ENCODE measurements at regions not wholly inside any gene's neighbourhood (a gene's known extent, or its start where the extent isn't known, plus 50 kb on each side); places are given as distances from the start of the nearest gene placed in this dataset.

DNA sequence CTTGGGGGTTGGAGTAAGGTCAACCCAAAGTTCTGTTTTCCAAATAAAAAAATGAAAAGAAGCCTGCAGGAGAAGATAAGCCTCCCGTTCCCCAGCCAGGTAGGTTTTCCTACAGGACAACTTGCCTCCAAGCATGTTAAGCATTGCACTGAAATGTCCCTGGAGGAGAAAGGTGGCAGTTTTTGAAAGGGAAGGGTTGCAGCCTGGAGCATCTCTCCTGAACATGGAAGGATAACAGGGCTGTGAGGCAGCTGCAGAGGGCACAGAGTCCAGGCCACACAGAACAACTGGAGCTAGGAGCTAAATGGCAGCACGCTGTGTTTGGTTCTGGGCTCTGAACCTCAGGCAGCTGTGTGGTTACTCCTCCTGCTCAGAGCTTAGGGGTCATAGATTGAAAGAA is 452.9 kb downstream of the TCERG1L start:
- DNase-seq: no peak

DNA sequence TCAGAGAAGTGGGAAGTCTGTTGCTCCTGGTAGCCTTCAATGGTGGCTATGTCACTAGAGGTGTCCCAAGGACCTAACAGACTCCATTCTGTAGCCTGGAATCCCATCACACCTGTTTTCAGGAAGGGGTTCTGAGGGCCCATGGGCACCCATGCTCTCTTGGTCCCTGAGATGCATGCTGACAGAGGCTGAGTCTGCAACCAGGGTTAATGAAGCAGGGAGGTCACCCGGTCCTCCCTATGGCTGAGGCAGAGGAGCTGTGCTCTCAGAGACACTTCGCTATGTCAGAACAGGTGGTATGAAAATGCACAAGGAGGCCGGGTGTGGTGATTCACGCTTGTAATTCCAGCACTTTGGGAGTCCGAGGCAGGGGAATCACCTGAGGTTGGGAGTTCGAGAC is 452.1 kb downstream of the TCERG1L start:
- DNase-seq: no peak

DNA sequence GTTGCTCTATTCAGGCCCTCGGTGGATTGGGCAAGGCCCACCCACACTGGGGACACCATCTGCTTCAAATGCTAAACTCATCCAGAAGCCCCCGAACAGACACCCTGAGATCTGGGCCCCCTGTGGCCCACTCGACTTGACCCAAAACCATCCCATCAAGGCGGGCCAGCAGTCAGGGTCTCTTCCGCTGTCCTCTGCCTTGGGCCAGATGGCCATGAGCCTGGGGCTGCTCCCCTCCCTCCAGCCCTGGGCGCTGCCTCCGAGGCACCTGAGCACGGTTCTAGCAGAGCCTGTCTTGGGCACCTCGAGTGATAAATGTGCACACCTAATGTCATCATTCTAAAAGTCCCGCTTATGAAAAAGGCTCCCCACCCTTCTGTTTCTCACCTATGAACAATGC is 449.4 kb downstream of the TCERG1L start:
- DNase-seq: no peak

DNA sequence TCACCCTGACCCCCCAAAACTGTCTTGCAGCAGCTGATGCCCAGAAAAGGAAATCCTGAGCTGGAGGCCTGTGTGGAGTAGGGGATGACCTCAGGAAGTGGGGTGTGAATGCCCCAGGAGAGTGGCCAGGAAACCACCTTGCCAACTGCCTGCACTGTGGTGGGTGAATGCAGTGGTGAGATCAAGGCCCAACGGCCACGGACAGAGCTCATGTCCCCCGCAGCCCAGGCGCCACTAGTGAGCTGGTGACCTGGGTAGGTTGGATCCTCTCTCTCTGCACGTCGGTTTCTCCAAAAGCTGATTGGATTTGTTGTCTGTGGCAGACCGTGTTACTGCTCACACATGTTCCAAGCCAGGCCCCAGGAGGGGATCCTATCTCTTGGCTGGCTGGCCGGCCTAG is 448.9 kb downstream of the TCERG1L start:
- DNase-seq: no peak

DNA sequence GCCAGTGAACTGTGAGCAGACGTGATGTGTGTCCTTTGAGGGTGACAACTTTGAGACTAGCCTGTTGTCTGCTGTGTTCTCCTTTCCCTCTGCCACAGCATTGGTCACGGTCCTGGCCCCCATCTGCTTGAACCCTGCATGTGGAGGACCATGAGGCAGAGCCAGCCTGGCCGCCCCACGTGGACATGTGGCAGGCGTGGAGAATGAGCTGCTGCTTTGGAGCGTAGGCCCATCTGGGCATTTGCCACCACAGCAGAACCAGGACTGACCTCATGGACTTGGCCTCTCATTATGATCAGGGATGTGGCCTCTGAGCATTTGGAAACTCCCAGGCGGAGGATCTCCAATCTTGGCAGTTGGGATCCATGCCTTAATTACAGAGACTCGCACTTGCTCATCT is 448.5 kb downstream of the TCERG1L start:
- no peak for DNase-seq

DNA sequence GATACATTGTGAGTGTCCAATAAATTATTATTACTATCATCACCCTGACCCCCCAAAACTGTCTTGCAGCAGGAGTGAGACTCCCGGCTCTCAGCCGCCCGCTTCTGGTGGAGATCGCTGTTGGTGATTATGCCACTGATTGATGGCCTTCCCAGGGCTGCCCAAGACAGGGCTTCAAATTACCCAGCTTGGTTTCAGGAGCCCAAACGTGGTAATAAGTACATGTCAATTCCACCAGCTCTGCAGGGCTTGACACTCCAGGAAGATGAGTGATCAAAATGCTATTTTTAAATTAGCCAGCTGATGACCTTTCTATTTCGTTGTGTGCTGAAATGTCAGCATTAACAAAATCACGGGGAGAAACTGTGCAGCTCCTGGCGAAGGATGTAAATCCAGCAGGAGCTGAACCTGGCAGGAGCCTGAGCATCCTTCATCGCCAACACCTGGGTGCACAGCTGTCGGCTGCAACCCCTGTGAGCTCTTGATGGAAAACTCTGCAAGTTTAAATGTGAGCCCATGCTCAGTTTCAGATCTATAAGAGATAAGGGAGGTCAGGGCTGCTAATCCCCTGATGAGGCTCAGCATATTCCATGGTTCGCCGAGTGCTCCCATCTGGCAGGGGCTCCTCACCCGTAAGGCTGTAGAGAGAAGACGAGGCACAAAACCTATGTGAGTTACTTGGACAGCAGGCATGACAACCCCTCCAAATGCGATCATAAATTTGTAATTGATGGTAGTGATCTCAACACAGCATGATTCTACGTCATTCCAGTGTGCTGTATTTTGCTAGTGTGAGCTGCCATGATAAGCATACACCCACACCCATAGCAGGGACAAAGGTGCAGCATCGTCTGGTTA is 446.3 kb downstream of the TCERG1L start:
- peak; percentile 6 for DNase-seq

DNA sequence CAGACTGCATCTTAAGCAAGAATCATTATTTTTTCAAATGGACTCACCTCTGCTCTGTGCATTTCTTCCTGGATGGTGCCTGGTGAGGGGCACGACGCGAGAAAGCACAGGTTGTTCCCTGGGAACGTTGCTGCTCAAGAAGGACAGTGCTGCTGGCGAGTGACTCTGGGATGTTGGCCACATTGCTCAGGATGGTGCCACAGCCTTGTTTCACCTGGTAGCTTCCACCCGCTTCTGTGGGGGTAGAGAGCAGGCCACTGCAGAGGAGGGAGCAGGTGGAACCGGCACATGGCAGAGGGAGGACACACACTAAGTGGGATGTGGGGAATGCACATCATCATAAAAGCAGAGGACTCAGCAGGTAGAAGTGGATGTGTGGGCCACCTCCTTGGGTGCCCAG is 444.7 kb downstream of the TCERG1L start:
- no peak for DNase-seq

DNA sequence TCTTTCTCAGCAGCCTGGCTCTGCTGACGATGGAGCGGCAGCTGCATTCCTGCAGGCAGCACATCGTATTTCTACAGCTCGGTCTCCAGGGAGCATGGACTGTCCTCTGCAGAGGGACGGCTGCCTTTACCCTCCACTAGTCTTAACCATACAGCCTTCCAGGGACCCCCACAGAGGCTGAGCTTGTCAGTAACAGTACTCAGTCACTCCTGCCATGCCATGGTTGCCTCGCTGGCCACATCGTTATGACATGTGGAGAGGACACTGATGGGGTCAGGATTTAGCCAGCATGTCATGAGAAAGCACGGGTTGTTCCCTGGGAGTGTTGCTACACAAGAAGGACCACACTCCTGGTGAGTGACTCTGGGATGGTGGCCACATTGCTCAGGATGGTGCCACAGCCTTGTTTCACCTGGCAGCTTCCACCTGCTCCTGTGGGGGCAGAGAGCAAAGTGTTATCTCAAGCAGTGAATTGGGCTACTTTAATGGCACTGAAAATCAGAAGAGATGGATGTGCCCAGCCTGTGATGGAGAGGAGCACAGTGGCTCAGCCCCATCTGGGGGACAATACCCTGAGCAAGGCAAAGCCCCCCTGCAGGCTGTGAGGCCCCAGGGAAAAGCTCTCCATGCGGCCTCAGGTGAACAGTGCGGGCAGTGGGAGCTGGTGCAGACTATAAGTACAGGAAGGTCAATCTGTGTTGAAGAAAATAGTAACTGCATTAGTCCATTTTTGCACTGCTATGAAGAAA is 443.9 kb downstream of the TCERG1L start:
- DNase-seq: no peak

DNA sequence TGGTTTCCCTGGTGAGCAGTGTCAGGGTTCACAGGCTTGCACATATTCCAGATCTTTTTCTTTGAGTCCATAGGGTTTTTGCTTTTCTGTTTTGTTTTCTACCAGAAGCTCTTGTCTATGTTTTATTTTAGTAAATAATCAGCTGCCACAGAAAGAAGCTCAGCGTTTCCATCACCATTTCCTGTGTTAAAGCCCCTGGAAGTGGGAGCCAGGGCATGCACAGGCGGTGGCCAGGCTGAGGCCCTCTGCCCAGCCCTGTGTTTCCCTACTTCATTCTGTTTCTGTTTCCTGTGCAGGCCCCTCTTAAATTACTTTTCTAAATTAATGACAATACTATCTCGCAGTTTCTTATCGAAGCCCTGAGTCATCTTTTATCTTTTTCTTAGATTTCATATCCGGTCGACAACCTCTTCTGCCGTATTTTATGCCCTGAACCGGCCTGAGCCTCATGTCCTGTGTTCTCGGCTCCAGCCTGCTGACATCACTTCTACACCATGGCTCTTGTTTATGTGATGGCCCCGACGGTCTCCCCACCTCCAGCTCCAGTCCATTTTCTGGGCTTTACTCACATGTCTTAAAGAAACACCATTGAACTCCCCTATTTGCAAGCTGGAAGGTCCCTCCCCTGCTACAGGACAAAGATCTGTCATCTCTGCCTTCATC is 442.2 kb downstream of the TCERG1L start:
- no peak for DNase-seq

DNA sequence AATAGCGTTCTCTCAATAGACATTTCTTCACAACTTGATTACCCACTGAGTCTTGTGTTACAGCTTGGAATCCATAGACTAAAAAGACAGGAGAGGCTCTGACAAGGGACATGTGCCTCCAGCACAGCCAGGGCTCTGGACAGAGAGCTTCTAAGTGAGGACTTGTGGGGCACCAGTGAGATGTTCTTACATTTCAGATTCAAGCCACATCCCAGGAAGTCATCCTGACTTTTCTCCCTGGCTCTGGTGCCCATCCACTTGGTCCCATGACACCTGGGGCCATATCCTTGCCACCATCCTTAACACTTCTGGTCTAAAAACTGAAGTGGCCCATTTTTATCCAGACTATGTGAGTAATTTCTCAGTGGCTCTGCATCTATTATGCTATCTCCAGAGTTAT is 440.1 kb downstream of the TCERG1L start:
- DNase-seq: no peak

DNA sequence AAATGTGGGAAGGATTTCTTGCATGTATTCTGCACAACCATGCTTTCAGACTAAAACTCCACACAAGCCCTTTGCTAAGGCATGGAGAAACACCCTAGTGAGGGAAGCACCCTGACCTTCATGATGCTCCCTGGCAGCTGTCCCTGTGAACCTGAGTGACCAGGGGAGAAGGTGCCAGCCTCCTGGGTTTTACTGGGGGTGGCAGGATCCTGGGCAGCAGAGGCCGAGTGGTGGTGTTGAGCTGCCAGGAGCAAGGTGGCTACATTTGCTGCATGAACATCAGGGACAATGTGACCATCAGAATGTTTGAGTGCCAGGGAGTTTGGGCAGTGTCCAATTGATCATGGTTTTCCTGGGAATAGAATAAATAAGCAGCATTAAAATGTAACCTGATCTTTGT is 437.9 kb downstream of the TCERG1L start:
- no peak for DNase-seq

DNA sequence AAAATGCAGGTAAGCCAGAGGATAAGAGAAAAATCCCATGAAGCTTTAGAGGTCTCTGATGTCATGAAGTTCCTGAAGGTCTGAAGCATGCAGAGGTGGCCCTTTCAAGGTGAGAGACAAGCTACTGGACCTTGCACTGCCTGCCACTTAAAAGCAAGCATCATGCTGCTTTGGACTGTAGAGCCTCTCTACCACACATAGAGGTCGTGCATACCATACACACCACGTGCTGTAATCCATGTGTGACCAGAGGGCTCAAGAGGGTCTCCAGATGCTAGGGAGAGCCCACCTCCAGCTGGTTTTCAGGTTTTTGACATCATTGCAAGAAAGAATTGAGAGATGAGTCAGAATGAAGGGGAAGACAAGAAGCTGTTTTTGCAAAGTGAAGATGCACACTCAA is 436.4 kb downstream of the TCERG1L start:
- no peak for DNase-seq

DNA sequence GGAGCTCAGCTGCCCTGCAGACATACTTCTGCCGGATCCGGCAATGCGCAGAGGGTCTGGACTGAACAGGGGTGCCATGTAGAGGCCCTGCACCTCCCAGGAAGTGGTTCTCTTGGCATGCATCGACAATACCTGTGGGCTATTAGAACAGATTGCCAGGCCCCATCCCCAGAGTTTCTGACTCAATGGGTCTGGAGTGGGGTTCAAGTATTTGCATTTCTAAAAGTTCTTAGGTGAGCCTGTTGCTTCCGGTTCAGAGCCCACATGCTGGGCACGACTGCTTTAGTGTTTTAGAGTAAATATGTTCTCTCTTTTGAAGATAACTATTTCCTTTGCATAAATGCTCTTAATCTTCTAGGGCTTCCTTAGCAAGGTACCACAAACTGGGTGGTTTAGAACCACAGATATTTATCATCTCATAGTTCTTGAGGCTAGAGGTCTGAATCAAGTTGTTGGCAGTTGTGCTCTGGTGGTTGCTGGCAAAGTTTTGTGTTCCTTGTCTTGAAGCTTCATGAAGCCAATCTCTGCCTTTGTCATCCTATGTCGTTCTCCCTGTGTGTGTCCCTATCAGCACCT is 435.5 kb downstream of the TCERG1L start:
- no peak for DNase-seq

DNA sequence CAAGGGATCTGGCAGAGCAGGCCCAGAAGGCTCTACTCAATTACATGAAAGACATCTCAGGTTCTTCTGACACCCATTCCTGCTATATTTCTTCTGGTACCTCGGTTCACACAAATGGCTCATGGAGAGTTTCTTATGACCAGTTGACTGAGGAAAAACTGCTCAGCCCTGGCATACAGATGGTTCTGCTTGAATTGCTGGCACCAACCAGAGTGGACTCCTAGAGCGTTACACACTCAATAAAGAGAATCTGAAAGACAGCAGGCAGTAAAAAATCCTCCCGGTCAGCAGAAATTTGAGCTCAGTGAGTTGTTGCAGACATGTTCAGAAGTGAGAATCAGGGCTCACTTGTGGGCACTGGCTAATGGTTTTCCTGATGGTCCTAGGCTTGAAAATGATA is 434.4 kb downstream of the TCERG1L start:
- DNase-seq: no peak

DNA sequence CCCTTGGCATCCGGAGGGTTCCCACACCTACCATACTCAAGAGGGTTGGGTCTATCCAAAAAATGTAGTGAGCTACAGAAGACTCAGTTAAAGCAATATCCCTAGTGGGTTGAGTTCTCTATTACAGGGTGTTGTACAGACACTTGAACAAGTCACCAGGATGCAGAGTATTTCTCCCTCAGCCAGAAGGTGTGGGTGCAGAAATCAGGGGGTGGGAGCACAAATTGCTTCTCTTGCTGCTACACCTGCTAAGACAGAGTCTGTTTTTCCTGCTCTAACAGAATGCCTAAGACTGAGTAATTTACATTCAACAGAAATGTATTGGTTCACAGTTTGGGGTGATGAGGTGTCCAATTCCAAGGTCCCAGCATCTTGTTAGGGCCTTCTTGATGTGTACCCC is 433.4 kb downstream of the TCERG1L start:
- no peak for DNase-seq

DNA sequence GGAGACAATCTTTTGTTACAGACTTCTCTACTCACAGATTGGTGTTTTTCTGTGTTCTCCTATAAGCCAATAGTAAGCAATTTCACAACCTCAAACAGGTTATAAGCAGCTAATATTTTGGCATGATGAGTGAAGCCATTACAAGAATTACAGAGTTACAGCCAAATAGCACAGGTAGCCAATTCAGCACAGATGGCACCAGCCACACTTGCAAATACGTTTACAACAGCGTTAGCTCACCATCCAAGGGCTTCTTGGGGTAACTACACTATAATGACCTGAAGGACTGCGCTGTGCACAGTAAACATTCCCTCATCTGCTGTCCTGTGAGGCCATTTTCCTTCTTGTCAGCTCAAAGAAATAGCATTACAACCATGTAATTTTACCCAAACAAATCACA is 428.6 kb downstream of the TCERG1L start:
- DNase-seq: no peak

DNA sequence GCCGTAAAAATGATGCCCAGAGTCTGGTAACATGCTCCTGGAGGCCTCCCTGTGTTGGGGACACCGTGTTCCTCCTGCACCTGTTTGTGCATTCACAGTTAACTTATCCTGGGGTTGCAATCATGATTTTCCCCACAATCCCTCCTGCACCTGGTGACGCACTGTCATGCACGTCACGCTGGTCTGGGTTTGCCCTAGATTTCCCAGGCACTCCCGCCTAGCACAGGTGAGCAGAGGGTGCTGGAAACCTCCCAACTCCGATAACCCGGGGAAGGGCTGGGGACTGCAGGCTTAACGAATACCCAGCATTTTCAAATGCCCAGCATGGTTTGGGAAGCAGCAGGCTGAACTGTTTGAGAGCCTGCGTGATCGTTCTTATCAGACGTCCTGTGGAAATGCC is 427.1 kb downstream of the TCERG1L start:
- no peak for DNase-seq

DNA sequence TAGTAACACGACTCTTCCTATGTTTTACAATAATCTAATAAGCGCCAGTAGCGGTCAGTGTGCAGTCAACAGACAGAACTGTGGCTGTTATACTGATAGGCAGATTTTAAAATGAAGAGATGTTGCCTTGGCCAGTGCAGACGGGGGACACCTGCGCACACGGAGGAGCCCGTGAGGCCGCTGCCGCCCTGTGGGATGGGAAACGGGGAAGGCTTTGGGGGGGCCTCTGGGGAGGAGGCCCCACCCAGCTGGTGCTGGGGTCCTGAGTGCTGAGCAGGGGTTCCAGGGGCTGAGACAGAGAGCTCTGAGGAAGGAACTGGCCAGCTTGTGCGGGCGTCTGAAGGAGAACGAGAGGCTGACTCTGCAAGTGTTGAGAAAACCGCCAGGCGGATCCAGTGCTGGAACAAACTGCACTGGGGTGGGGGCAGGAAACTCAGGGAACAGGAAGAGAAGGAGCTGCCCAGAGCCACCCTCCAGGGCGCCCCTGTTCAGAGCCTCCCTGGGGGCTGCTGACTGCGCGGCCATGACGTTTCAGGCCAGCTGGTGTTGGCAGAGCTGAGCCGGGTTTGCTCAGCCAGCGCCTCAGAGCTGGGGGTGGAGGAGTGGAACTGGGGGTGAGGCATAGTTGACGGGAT is 426.4 kb downstream of the TCERG1L start:
- DNase-seq: no peak

DNA sequence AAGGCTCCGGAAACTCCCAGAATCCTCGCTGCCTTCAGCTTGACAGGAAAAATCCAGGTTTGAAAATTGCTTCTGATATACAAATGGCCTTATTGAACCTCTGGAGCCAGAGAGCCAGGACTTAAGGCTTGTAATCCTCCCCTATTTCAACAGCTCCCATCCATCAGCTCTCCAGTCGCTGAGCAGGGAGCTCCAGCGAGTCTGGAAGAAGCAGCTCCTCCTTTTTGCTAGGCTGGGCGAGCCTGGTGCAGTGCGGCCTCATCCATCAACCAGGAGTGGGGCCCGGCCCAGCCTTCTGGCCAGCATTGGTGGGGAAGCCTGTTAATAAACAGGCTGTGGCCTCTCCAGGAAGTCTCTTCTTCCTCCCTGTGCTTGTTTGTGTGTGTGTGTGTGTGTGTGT is 424.4 kb downstream of the TCERG1L start:
- DNase-seq: no peak

DNA sequence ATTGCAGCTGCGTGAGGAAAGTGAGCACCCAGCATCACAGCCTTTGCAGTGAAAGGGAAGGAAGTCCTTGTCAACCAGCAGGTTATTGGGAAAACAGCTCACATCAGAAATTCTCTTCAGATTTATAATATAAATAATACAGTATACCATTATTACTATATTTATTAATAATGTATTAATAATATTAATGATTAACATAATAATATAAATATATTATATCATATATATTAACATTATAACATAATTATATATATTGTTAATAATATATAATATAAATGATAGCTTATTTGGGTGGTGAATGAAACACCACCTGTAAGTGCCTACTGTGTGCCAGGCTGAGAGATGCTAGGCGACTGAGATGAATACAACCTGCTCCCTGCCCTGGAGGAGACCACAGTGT is 423.0 kb downstream of the TCERG1L start:
- no peak for DNase-seq

DNA sequence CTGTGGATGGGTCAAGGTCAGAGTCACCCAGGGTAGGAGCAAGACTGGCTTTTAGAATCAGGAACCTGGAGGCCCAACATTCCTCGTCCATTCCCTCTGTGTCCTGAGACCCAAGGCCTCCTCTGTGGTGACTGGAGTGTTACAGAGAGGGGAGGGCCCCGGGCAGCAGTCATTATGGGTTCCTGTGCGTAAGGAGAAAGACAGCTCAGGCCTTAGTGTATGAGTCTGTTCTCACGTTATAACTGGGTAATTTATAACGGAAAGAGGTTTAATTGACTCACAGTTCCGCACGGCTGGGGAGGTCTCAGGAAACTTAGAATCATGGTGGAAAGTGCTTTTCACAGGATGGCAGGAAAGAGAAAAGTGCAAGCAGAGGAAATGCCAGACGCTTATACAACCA is 422.3 kb downstream of the TCERG1L start:
- no peak for DNase-seq

DNA sequence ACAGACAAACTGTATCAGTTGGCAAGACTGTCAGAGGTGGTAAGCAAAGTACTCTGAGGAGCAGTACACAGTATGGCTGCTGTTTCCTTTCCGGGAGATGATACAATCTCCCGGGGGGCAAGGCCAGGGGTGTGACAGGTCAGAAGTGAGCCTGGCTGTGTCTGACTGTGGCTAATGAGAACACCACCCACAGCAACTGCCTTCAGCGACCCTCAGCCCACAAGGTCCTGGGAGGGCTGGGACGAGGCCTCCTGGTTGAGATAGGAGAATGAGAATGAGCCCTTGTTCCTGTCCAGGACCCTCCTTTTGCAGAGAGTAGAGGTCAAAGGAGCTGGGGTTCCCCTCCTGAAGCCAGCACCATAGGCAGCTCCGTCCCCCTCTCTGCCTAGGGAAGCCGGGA is 421.7 kb downstream of the TCERG1L start:
- DNase-seq: no peak

DNA sequence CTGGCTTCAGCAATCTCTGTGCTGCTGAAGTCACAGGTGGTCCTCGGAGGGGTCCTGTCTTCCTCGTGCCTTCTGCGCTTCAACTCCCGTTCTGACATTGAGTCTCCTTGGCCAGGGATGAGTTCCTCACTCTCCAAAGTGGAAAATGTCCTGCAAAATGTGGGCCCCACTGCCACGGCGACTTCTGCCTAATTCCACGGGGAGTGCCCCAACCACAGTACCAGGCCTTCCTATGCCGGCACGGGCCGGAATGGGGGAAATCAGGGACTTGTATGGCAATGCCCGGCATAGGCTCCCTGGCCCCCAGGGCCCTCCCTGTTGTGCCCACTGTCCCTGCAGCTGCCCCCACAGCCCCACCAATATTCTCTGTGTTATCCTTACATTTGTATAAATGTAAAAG is 420.5 kb downstream of the TCERG1L start:
- DNase-seq: no peak

Data from NCI-H2171 (cell line).